Activated T-helper 2 cell treated with anti-CD3 and anti-CD28 coated beads, Interferon-gamma antibody, Interleukin-2, Interleukin-4, amounts not matched to agents 10 μg/mL and 5 μg/mL and 100 μg/mL, durations not matched to agents 14 hours and 24 hours and 36 hours (primary cell): ENCODE measurements at regions not wholly inside any gene's neighbourhood (a gene's known extent, or its start where the extent isn't known, plus 50 kb on each side); places are given as distances from the start of the nearest gene placed in this dataset.
A peak's percentile ranks its signal among the peaks of the same experiment; 100 is the strongest.

Experiments used
- DNase-seq: peaks from one replicate; pipeline ENCODE4 v3.0.0; 2021; ENCODE audit warnings: low spot score
- H3K27ac Mint-ChIP-seq: one replicate; pipeline ENCODE4 v1.8.0; 2021; ENCODE audit warnings: mixed read lengths
- H3K27me3 Mint-ChIP-seq: one replicate; pipeline ENCODE4 v1.8.0; 2021; ENCODE audit warnings: low read depth, mixed read lengths
- H3K36me3 Mint-ChIP-seq: one replicate; pipeline ENCODE4 v1.8.0; 2021; ENCODE audit warnings: low read depth, mixed read lengths
- H3K4me1 Mint-ChIP-seq: one replicate; pipeline ENCODE4 v1.8.0; 2021; ENCODE audit warnings: low read depth, mixed read lengths
- H3K4me3 Mint-ChIP-seq: one replicate; pipeline ENCODE4 v1.8.0; 2021; ENCODE audit warnings: low read depth, mild to moderate bottlenecking, moderate library complexity, mixed read lengths
- H3K9me3 Mint-ChIP-seq: one replicate; pipeline ENCODE4 v1.8.0; 2021; ENCODE audit warnings: mixed read lengths
- intact Hi-C: fragments of 100-400 bp; cut with micrococcal nuclease; formaldehyde crosslinking; loops from one replicate; pipeline ENCODE4 v1.15.1; 2023

DNA sequence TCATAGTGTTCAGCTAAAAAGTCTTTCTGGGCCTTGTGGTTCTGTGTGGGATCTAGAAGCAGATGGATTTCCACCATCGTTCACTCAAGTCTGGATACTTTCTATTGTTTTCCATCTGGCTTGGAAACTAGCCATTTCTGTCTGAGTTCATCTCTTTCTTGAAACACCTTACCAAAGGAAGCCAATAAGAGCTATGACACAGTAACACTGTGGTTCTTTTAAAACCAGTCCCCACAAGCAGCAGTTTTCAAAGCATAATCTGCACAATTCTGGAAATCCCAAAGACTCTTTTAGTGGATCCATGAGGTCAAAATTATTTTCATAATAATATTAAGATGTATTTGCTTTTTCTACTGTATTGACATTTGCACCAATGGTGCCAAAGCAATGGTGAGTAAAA is 234.2 kb upstream of the TET2 start:
- no peak overlapping the region for H3K27ac Mint-ChIP-seq
- peaks cover 20% of the 10 kb centered on the region for H3K27me3 Mint-ChIP-seq
- no peak for DNase-seq
- peaks cover 5% of the 10 kb centered on the region for H3K9me3 Mint-ChIP-seq
- H3K4me1 Mint-ChIP-seq = no peaks in the 10 kb centered on the region
- H3K36me3 Mint-ChIP-seq = no peaks in the 10 kb centered on the region
- intact Hi-C loops = no loop called here
- H3K4me3 Mint-ChIP-seq = no peak overlapping the region

GRCh38 chr4:104915373-104915772 is 231.3 kb upstream of the TET2 start:
- intact Hi-C loops = no loop called here
- Mint-ChIP-seq H3K4me3 (no peak overlapping the region), H3K9me3 (peaks cover 5% of the 10 kb centered on the region), H3K4me1 (no peaks in the 10 kb centered on the region), H3K27ac (no peak overlapping the region), H3K27me3 (peaks cover 19% of the 10 kb centered on the region), H3K36me3 (no peaks in the 10 kb centered on the region)
- DNase-seq = no peak

DNA sequence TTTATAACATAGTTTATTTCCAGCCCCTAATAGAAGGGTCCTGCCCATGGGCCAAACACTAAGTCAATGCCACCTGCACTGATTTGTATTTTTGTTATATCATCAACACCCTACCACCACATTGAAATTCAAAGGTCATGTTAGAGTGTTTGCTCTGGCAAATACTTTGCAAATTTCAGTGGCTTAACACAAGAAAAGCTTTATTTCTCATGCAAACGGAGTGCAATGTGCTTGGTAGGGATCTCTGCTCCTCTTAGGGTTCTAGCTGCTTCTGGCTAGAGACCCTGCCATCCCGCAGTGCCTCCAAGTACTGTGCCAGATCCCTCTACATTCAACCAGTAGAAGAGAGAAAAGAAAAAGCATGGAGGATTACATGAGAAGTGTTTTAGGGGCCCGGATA is 230.8 kb upstream of the TET2 start:
- intact Hi-C loops = no loop called here
- DNase-seq = no peak
- H3K9me3 Mint-ChIP-seq = peaks cover 5% of the 10 kb centered on the region
- no peak overlapping the region for H3K27ac Mint-ChIP-seq
- H3K36me3 Mint-ChIP-seq = no peaks in the 10 kb centered on the region
- peaks cover 19% of the 10 kb centered on the region for H3K27me3 Mint-ChIP-seq
- H3K4me3 Mint-ChIP-seq = no peak overlapping the region
- H3K4me1 Mint-ChIP-seq = no peaks in the 10 kb centered on the region

- H3K27me3 Mint-ChIP-seq = peaks cover 12% of the 10 kb centered on the region
- no peaks in the 10 kb centered on the region for H3K9me3 Mint-ChIP-seq
- no peaks in the 10 kb centered on the region for H3K4me1 Mint-ChIP-seq
- no peak overlapping the region for H3K4me3 Mint-ChIP-seq
- H3K27ac Mint-ChIP-seq = no peak overlapping the region
- intact Hi-C loops = no loop called here
- H3K36me3 Mint-ChIP-seq = no peaks in the 10 kb centered on the region
- no peak for DNase-seq
Observed at GRCh38 chr4:104919406-104919805, 227.3 kb upstream of the TET2 start.

DNA sequence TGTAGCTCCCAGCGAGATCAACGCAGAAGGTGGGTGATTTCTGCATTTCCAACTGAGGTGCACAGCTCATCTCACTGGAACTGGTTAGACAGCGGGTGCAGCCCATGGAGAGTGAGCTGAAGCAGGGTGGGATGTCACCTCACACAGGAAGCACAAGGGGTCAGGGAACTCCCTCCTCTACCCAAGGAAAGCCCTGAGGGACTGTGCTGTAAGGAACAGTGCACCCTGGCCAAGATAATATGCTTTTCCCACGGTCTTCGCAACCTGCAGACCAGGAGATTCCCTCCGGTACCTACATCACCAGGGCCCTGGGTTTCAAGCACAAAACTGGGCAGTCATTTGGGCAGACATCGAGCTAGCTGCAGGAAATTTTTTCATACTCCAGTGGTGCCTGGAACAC is 216.4 kb upstream of the TET2 start:
- Mint-ChIP-seq H3K27me3 (peaks cover 15% of the 10 kb centered on the region), H3K9me3 (peaks cover 16% of the 10 kb centered on the region), H3K36me3 (peaks cover 14% of the 10 kb centered on the region), H3K27ac (no peak overlapping the region), H3K4me1 (peaks cover 28% of the 10 kb centered on the region), H3K4me3 (no peak overlapping the region)
- DNase-seq = no peak
- intact Hi-C loops = loop anchor here (5.0 to 10.0 kb wide), 2 partner anchors 135 to 542 kb away; partner anchors contain the start of gene PPA2

GRCh38 chr4:104930745-104931736 is 215.6 kb upstream of the TET2 start:
- peak; percentile 24 for DNase-seq
- Mint-ChIP-seq H3K36me3 (peaks cover 14% of the 10 kb centered on the region), H3K4me3 (peak overlapping the region; percentile 18), H3K4me1 (peaks cover 28% of the 10 kb centered on the region), H3K9me3 (peaks cover 21% of the 10 kb centered on the region), H3K27ac (peak overlapping the region; percentile 55), H3K27me3 (peaks cover 13% of the 10 kb centered on the region)
- intact Hi-C loops = loop anchor here (5.0 to 10.0 kb wide), 2 partner anchors 134 to 541 kb away; partner anchors contain the start of gene PPA2

DNA sequence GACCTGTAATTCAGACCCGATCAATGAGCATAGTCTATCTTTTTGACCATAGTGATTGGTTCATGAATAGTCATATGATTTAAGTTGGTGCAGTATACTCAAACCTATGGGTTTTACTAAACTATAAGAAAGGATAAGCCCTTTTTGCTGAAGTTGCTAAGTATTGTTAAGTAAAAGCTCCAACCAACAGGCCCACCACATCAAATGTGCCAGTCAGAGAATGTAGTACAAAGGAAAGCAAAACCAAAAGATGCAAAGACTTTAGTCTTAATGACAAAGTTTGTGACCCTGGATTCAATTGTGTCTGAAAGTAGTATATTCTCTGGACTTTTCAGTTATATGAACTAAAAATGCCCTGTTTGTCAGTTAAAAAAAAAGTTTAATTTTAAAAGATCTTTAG is 208.1 kb upstream of the TET2 start:
- intact Hi-C loops = loop anchor here (10.0 kb wide), 1 partner anchor 126 kb away; no protein-coding TSS in a partner anchor
- H3K27ac Mint-ChIP-seq = no peak overlapping the region
- H3K36me3 Mint-ChIP-seq = peaks cover 3% of the 10 kb centered on the region
- H3K27me3 Mint-ChIP-seq = peaks cover 2% of the 10 kb centered on the region
- DNase-seq = no peak
- H3K9me3 Mint-ChIP-seq = peaks cover 14% of the 10 kb centered on the region
- H3K4me3 Mint-ChIP-seq = no peak overlapping the region
- H3K4me1 Mint-ChIP-seq = peaks cover 5% of the 10 kb centered on the region

DNA sequence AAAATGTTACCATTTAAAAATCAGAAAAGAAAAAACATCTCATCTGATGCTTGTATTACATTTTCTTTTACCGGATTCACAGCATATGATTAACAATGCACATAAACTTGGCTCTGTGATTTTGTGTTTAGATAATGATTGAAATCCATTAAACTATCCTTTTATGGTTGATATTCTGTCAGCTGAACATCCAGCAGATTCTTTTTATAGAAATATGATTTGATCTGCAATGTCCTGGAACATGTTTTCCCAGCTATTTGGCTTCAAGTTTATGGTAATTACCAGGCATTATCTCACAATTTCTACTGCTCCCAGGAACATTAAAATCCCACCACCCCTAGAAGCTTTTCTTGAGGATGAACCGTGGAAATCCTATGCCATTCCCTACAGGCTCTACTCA is 205.7 kb upstream of the TET2 start:
- Mint-ChIP-seq H3K27me3 (peaks cover 2% of the 10 kb centered on the region), H3K4me3 (no peak overlapping the region), H3K9me3 (no peaks in the 10 kb centered on the region), H3K27ac (no peak overlapping the region), H3K4me1 (peaks cover 5% of the 10 kb centered on the region), H3K36me3 (no peaks in the 10 kb centered on the region)
- DNase-seq = no peak
- intact Hi-C loops = no loop called here

GRCh38 chr4:104941661-104942062 is 205.0 kb upstream of the TET2 start:
- Mint-ChIP-seq H3K27ac (no peak overlapping the region), H3K9me3 (no peaks in the 10 kb centered on the region)
- intact Hi-C loops = no loop called here

GRCh38 chr4:104942990-104943743 is 203.5 kb upstream of the TET2 start:
- intact Hi-C loops = no loop called here

More at GRCh38 chr4:104941661-104942062, 205.0 kb upstream of the TET2 start:
- DNase-seq = no peak
- no peak overlapping the region for H3K4me3 Mint-ChIP-seq
- peaks cover 4% of the 10 kb centered on the region for H3K27me3 Mint-ChIP-seq
- no peaks in the 10 kb centered on the region for H3K36me3 Mint-ChIP-seq
- H3K4me1 Mint-ChIP-seq = peaks cover 5% of the 10 kb centered on the region

GRCh38 chr4:104944596-104944995 is 202.1 kb upstream of the TET2 start:
- H3K27me3 Mint-ChIP-seq = peaks cover 4% of the 10 kb centered on the region
- no peak overlapping the region for H3K27ac Mint-ChIP-seq
- intact Hi-C loops = no loop called here
- DNase-seq = no peak
- H3K9me3 Mint-ChIP-seq = no peaks in the 10 kb centered on the region
- H3K36me3 Mint-ChIP-seq = no peaks in the 10 kb centered on the region
- H3K4me3 Mint-ChIP-seq = no peak overlapping the region
- H3K4me1 Mint-ChIP-seq = peaks cover 3% of the 10 kb centered on the region

More at GRCh38 chr4:104942990-104943743, 203.5 kb upstream of the TET2 start:
- Mint-ChIP-seq H3K9me3 (no peaks in the 10 kb centered on the region), H3K27me3 (peaks cover 4% of the 10 kb centered on the region), H3K4me3 (no peak overlapping the region), H3K36me3 (no peaks in the 10 kb centered on the region), H3K27ac (no peak overlapping the region), H3K4me1 (peaks cover 8% of the 10 kb centered on the region)
- DNase-seq = no peak

GRCh38 chr4:104964410-104965175 is 182.1 kb upstream of the TET2 start:
- Mint-ChIP-seq H3K36me3 (no peaks in the 10 kb centered on the region), H3K27ac (no peak overlapping the region), H3K4me1 (peaks cover 31% of the 10 kb centered on the region), H3K4me3 (no peak overlapping the region), H3K9me3 (peaks cover 16% of the 10 kb centered on the region), H3K27me3 (peaks cover 6% of the 10 kb centered on the region)
- intact Hi-C loops = loop anchor here (5.0 kb wide), 2 partner anchors 253 to 343 kb away; no protein-coding TSS in a partner anchor
- DNase-seq = no peak
